GM13977 (cell line): ENCODE measurements at regions not wholly inside any gene's neighbourhood (a gene's known extent, or its start where the extent isn't known, plus 50 kb on each side); places are given as distances from the start of the nearest gene placed in this dataset.

Experiments used
- DNase-seq: peaks from one replicate; pipeline ENCODE4 v3.0.0; 2012; ENCODE audit warnings: low spot score
- in situ Hi-C: fragments of 300-500 bp; cut with MboI; formaldehyde crosslinking; loops from one replicate; pipeline ENCODE4 v1.12.0; 2022; ENCODE audit warnings: low sequenced_read_pairs, low pct_unique_long_range_greater_than_20kb, mixed read lengths, inconsistent platforms; ENCODE audit not compliant: unreplicated experiment
- TF ChIP-seq, protein P1 (sequence below): IDR thresholded peaks from 2 replicates; pipeline ENCODE4 v1.5.1; 2012; ENCODE audit warnings: mild to moderate bottlenecking, control low read depth; ENCODE audit not compliant: insufficient read depth; ENCODE audit errors: extremely low read depth, missing control alignments

GRCh38 chr22:49422701-49423100 lies 405.0 kb downstream of the BRD1 start:
- TF ChIP-seq, protein P1, sequence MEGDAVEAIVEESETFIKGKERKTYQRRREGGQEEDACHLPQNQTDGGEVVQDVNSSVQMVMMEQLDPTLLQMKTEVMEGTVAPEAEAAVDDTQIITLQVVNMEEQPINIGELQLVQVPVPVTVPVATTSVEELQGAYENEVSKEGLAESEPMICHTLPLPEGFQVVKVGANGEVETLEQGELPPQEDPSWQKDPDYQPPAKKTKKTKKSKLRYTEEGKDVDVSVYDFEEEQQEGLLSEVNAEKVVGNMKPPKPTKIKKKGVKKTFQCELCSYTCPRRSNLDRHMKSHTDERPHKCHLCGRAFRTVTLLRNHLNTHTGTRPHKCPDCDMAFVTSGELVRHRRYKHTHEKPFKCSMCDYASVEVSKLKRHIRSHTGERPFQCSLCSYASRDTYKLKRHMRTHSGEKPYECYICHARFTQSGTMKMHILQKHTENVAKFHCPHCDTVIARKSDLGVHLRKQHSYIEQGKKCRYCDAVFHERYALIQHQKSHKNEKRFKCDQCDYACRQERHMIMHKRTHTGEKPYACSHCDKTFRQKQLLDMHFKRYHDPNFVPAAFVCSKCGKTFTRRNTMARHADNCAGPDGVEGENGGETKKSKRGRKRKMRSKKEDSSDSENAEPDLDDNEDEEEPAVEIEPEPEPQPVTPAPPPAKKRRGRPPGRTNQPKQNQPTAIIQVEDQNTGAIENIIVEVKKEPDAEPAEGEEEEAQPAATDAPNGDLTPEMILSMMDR = no peak
- no peak for DNase-seq
- in situ Hi-C loops = no loop called here

DNA sequence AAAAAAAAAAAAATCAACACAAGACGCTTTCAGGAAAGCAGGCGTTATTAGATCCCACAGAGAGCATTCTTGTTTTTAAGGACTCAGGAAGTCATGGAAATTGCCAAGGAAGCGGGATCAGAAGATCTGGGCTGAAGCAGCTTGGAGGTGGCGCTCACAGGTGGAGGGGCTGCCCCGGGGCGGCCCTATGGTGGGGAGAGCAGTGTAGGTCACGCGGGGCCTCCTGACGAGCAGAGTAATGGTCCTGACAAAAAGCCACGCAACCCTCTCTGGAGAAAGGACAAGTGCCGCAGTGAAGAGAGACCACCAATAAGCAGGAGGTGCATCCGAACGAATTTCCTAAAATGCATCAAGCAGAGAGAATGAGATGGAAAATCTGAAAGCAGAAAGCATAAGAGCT lies 407.0 kb downstream of the BRD1 start:
- in situ Hi-C loops = no loop called here
- TF ChIP-seq, protein P1 = no peak

GRCh38 chr22:49419661-49420060 lies 408.0 kb downstream of the BRD1 start:
- TF ChIP-seq, protein P1 = no peak
- DNase-seq = no peak
- in situ Hi-C loops = no loop called here

More for the DNA sequence above, 407.0 kb downstream of the BRD1 start:
- no peak for DNase-seq

- no peak for DNase-seq
- in situ Hi-C loops = no loop called here
- TF ChIP-seq, protein P1 = no peak
Measured at GRCh38 chr22:49418943-49419342, 408.7 kb downstream of the BRD1 start.

- DNase-seq = no peak
Measured at GRCh38 chr22:49418341-49418894, 409.3 kb downstream of the BRD1 start.

GRCh38 chr22:49417833-49418232 lies 409.8 kb downstream of the BRD1 start:
- in situ Hi-C loops = no loop called here
- TF ChIP-seq, protein P1 = no peak
- DNase-seq = no peak

More at GRCh38 chr22:49418341-49418894, 409.3 kb downstream of the BRD1 start:
- in situ Hi-C loops = no loop called here
- TF ChIP-seq, protein P1 = no peak
